HK-2 (cell line): ENCODE measurements at regions not wholly inside any gene's neighbourhood (a gene's known extent, or its start where the extent isn't known, plus 50 kb on each side); places are given as distances from the start of the nearest gene placed in this dataset.

ENCODE experiments used
- DNase-seq: peaks from one replicate; pipeline ENCODE4 v3.0.0-alpha.2; 2018; ENCODE audit not compliant: unreplicated experiment

- no peak for DNase-seq
These were observed 86.9 kb downstream of the FGF9 start for GRCh38 chr13:21757763-21758162.

GRCh38 chr13:21758441-21758840 lies 87.6 kb downstream of the FGF9 start:
- DNase-seq: no peak

GRCh38 chr13:21759463-21759862 lies 88.6 kb downstream of the FGF9 start:
- DNase-seq: no peak

- DNase-seq: no peak
These were observed 89.0 kb downstream of the FGF9 start for GRCh38 chr13:21759911-21760310.

- no peak for DNase-seq
These were observed 90.9 kb downstream of the FGF9 start for GRCh38 chr13:21761770-21762169.

- no peak for DNase-seq
These were observed 91.6 kb downstream of the FGF9 start for GRCh38 chr13:21762512-21762911.

- no peak for DNase-seq
These were observed 96.2 kb downstream of the FGF9 start for GRCh38 chr13:21767032-21767431.

- DNase-seq: no peak
These were observed 100.2 kb downstream of the FGF9 start for GRCh38 chr13:21771075-21771474.

GRCh38 chr13:21777166-21777565 lies 106.3 kb downstream of the FGF9 start:
- DNase-seq: no peak

GRCh38 chr13:21777813-21778212 lies 106.9 kb downstream of the FGF9 start:
- DNase-seq: no peak

GRCh38 chr13:21782736-21783135 lies 111.9 kb downstream of the FGF9 start:
- no peak for DNase-seq

GRCh38 chr13:21785990-21786389 lies 115.1 kb downstream of the FGF9 start:
- DNase-seq: no peak

- DNase-seq: no peak
These were observed 125.2 kb downstream of the FGF9 start for GRCh38 chr13:21796066-21796465.

GRCh38 chr13:21796775-21797514 lies 126.1 kb downstream of the FGF9 start:
- DNase-seq: no peak

GRCh38 chr13:21797736-21798135 lies 126.9 kb downstream of the FGF9 start:
- DNase-seq: no peak

GRCh38 chr13:21798181-21798580 lies 127.3 kb downstream of the FGF9 start:
- DNase-seq: no peak

GRCh38 chr13:21799671-21800070 lies 128.8 kb downstream of the FGF9 start:
- DNase-seq: no peak

- no peak for DNase-seq
These were observed 130.2 kb downstream of the FGF9 start for GRCh38 chr13:21800837-21801616.

- DNase-seq: no peak
These were observed 134.9 kb downstream of the FGF9 start for GRCh38 chr13:21805733-21806132.

- no peak for DNase-seq
These were observed 141.3 kb downstream of the FGF9 start for GRCh38 chr13:21812192-21812626.

GRCh38 chr13:21813110-21813509 lies 142.2 kb downstream of the FGF9 start:
- no peak for DNase-seq

- DNase-seq: no peak
These were observed 143.0 kb downstream of the FGF9 start for GRCh38 chr13:21813844-21814243.

GRCh38 chr13:21814604-21815003 lies 143.7 kb downstream of the FGF9 start:
- DNase-seq: no peak
